Epithelial cell of esophagus (primary cell): ENCODE measurements at regions not wholly inside any gene's neighbourhood (a gene's known extent, or its start where the extent isn't known, plus 50 kb on each side); places are given as distances from the start of the nearest gene placed in this dataset.

ENCODE experiments used
- DNase-seq: peaks from one replicate; pipeline ENCODE4 v3.0.0; 2010; ENCODE audit warnings: low read depth
- H3K4me3 ChIP-seq: 2 replicates; pipeline ENCODE4 v1.5.1; 2011; ENCODE audit warnings: mild to moderate bottlenecking, low read length, control low read depth
- TF ChIP-seq, protein P1 (sequence below): IDR thresholded peaks from 2 replicates; pipeline ENCODE4 v1.5.1; 2011; ENCODE audit warnings: low read depth, mild to moderate bottlenecking, low read length, control low read depth, inconsistent platforms; ENCODE audit not compliant: insufficient read depth; ENCODE audit errors: missing control alignments

DNA sequence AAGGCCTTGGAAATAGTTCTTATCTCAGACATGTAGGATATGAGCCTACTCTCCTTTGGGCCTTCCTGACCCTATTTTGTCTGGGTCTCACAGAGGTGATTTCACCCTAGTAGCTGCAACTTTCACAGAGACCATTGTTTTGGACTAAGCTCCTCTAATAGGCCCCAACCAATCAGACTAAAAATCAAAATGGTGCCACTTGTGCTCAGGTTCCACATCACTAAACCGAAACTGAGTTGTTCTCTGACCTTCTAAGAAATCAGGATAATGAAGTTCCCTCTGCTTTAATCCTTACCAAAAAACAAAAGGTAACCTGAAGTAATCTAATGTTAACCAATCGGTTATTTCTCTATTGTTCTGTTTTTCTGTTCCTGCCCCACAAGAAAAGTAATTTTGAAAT, 143.6 kb downstream of the CD24 start:
- no peak for DNase-seq
- no peak overlapping the region for H3K4me3 ChIP-seq
- TF ChIP-seq, protein P1, sequence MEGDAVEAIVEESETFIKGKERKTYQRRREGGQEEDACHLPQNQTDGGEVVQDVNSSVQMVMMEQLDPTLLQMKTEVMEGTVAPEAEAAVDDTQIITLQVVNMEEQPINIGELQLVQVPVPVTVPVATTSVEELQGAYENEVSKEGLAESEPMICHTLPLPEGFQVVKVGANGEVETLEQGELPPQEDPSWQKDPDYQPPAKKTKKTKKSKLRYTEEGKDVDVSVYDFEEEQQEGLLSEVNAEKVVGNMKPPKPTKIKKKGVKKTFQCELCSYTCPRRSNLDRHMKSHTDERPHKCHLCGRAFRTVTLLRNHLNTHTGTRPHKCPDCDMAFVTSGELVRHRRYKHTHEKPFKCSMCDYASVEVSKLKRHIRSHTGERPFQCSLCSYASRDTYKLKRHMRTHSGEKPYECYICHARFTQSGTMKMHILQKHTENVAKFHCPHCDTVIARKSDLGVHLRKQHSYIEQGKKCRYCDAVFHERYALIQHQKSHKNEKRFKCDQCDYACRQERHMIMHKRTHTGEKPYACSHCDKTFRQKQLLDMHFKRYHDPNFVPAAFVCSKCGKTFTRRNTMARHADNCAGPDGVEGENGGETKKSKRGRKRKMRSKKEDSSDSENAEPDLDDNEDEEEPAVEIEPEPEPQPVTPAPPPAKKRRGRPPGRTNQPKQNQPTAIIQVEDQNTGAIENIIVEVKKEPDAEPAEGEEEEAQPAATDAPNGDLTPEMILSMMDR = no peak

DNA sequence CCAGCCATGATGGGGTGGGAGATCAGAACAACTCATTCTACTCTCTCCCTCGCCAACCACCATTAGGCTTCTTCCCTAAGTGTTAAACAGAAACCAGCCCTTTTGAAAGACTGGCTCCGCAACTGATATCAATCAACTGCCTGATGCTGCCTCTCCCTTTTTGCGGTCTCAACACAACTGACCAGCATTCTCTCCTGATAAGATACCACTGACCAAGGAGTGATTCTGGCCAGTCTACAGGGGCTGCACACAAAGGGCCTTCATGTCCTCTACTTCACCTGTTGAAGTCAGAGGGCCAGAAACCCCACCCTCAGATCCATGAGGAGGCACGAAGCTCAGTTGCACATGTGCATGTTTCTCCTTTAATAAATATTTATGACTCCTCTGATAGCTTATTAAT, 145.1 kb downstream of the CD24 start:
- DNase-seq = no peak
- no peak overlapping the region for H3K4me3 ChIP-seq
- TF ChIP-seq, protein P1 = no peak

DNA sequence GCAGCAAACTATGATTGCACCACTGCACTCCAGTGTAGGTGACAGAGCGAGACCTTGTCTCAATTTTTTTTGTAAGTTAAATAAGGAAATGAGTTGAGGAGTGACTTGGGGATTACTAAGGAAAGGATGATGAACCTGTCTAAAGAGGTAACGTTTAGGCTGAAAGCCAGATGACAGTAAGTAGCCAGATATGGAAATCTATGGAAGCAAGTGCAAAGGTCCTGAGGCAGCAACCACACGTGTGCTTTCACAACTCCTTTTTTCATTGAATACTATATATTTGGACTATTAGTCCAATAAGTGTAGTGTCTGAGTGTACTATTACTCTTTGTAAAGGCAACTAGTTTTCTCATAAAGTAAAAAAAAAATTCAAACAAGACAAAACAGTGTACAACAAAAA, 147.4 kb downstream of the CD24 start:
- TF ChIP-seq, protein P1 = no peak
- H3K4me3 ChIP-seq = no peak overlapping the region

DNA sequence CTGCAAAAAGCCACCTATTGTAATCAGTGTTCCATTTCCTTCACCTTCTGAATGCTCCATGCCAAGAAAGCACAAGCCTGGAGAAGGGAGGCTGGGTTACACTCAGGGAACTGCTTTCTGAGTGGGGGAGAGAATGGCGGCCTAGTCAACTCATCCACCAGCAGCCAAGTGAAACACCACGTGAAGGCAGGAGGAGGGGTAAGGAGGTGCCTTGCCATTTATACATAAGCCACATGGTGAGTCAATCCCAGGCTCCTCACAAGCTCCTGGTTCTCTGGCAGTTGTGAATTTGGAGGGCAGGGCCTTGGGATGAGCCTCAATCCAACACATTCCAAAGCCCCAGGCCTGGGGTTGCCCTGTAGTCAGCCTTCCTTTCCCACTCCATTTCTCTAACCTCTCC, 149.4 kb downstream of the CD24 start:
- TF ChIP-seq, protein P1 = no peak
- DNase-seq = peak; percentile 22

More for the DNA sequence above, 147.4 kb downstream of the CD24 start:
- no peak for DNase-seq

DNA sequence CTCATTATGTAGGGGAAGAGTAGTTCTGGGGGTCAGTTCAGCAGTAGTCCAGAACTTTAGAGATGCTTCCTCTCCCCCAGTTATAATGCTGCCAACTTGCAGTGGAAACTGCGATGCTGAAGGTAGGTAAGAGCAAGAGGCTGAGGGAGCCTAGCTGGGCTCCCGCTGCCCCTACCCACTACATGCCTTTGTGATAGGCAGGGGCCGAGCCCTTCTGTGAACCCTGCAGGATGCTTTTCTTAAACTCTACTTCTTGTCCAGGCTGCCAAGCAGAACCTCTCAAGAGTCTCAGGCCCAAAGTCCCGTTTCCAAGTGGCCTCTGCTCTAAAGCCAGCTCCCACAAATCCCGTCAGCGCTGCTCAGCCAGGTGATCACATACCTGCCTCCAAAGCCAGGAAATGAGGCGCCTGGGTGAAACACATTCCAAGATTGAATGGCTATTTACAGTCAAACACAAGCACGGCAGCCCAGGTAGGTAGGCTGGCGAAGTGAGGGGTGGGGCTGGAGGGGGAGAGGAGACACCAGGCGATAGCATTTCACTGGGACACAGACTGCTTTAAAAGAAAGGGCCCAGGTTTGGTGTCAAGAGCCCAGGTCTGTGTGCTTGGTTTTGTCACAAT, 150.7 kb downstream of the CD24 start:
- TF ChIP-seq, protein P1 = no peak

More for the DNA sequence above, 149.4 kb downstream of the CD24 start:
- H3K4me3 ChIP-seq = no peak overlapping the region

DNA sequence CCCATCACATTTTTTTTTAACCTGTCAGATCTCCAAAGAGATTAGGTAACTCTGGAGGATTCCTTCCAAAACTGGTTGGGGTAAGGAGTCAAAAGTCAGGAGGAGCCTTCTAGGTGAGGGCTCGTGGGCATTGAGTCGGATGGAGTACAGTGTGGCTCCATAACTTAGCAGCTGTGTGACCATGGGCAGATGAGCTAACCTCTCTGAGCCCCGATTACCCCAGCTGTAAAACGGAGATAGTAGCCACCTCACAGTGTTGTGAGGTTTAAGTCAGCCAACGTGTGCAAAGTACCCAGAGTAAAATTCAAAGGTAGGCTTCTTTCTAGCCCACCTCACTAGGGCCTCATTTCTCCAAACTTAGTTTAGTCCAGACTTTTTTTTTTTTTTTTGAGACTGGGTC, 151.5 kb downstream of the CD24 start:
- TF ChIP-seq, protein P1 = no peak
- no peak for DNase-seq

More for the DNA sequence above, 150.7 kb downstream of the CD24 start:
- DNase-seq = peak; percentile 46
- H3K4me3 ChIP-seq = no peak overlapping the region

DNA sequence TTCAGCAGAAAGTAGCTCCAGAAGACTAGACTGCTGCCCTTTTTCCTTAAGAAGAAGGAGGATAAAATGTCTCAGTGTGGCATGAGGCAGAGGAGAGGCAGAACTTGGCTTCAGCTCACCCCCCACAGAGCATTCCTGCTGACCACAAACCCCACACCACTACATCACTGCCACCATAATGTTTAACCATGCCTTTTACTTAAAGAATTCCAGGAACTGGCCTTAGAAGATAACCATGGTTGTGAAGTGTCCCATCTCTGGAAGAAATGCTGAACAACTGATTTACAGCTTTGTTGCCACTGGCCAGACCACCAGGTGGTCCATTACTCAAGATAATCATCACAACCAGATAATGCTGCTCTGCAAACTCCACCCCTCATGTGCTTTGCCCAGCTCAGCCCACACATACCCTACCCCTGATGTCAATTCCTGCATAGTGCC, 154.1 kb downstream of the CD24 start:
- TF ChIP-seq, protein P1 = no peak
- no peak overlapping the region for H3K4me3 ChIP-seq

More for the DNA sequence above, 151.5 kb downstream of the CD24 start:
- H3K4me3 ChIP-seq = no peak overlapping the region

More for the DNA sequence above, 154.1 kb downstream of the CD24 start:
- DNase-seq = no peak
